ENCODE measurements at regions not wholly inside any gene's neighbourhood (a gene's known extent, or its start where the extent isn't known, plus 50 kb on each side); places are given as distances from the start of the nearest gene placed in this dataset.

DNA sequence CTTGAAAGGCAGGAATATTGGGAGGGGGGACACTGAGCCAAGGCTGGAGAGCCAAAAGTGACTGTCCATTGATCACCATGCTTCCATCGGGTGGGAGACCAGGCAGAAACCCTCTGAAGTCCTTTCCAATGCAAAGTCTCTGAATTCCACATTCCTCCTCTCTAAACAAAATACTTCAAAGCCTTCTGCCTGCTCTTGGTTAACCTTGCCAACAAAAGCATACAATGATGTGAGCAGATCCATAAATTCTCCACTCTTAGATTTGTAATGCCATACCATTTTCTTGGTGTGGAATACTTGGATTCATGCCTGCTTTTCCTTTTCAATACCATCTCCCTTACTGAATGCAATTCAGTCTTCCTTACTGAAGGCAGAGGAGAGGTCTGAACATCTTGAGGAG is 74.1 kb upstream of the FAM9B start:
- no peaks in the 10 kb centered on the region for H3K36me3 ChIP-seq (ENCODE audit: control insufficient read depth, insufficient read depth, low read length)
- H3K9ac ChIP-seq, result no peak overlapping the region
- H3K27ac ChIP-seq, result no peak overlapping the region
- no peaks in the 10 kb centered on the region for H3K4me1 ChIP-seq
- H3K79me2 ChIP-seq, result no peaks in the 10 kb centered on the region
- TF ChIP-seq, protein P1, sequence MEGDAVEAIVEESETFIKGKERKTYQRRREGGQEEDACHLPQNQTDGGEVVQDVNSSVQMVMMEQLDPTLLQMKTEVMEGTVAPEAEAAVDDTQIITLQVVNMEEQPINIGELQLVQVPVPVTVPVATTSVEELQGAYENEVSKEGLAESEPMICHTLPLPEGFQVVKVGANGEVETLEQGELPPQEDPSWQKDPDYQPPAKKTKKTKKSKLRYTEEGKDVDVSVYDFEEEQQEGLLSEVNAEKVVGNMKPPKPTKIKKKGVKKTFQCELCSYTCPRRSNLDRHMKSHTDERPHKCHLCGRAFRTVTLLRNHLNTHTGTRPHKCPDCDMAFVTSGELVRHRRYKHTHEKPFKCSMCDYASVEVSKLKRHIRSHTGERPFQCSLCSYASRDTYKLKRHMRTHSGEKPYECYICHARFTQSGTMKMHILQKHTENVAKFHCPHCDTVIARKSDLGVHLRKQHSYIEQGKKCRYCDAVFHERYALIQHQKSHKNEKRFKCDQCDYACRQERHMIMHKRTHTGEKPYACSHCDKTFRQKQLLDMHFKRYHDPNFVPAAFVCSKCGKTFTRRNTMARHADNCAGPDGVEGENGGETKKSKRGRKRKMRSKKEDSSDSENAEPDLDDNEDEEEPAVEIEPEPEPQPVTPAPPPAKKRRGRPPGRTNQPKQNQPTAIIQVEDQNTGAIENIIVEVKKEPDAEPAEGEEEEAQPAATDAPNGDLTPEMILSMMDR (IDR thresholded peaks at IDR 0.05), result no peak
- H3K4me2 ChIP-seq (ENCODE audit: low read length), result no peak overlapping the region
- H3K27me3 ChIP-seq (ENCODE audit: control insufficient read depth, insufficient read depth, low read length), result no peaks in the 10 kb centered on the region
- no peaks in the 10 kb centered on the region for H3K9me3 ChIP-seq (ENCODE audit: control insufficient read depth, low read length)
- H3K4me3 ChIP-seq (ENCODE audit: low read depth, low read length), result no peak overlapping the region
- no peak overlapping the region for H2AFZ ChIP-seq

DNA sequence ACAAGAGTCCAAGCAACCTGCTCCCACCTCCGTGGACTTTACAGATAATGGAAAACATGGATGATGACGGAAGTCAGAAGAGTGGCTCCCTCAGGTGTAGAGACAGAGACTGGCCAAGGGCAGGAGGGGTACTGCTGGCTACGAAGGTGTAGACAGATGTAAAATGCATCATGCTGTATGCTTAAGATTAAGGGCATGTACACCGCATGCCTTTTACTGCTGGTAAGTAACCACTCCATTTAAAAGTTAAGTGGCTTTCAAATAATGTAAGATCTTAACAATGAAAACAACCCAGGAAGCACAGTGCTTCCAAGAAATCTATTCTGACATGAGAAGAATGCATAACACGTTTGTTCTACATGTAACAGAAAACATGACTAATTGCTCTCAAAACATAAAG is 76.9 kb upstream of the FAM9B start:
- no peaks in the 10 kb centered on the region for H3K79me2 ChIP-seq
- no peak overlapping the region for H3K9ac ChIP-seq
- no peak overlapping the region for H3K4me2 ChIP-seq (ENCODE audit: low read length)
- H3K9me3 ChIP-seq (ENCODE audit: control insufficient read depth, low read length), result no peaks in the 10 kb centered on the region
- H3K27ac ChIP-seq, result no peak overlapping the region
- H3K4me3 ChIP-seq (ENCODE audit: low read depth, low read length), result no peak overlapping the region
- no peaks in the 10 kb centered on the region for H3K27me3 ChIP-seq (ENCODE audit: control insufficient read depth, insufficient read depth, low read length)
- no peaks in the 10 kb centered on the region for H3K36me3 ChIP-seq (ENCODE audit: control insufficient read depth, insufficient read depth, low read length)
- H3K4me1 ChIP-seq, result no peaks in the 10 kb centered on the region
- H2AFZ ChIP-seq, result no peak overlapping the region
- TF ChIP-seq, protein P1 (IDR thresholded peaks at IDR 0.05), result no peak

DNA sequence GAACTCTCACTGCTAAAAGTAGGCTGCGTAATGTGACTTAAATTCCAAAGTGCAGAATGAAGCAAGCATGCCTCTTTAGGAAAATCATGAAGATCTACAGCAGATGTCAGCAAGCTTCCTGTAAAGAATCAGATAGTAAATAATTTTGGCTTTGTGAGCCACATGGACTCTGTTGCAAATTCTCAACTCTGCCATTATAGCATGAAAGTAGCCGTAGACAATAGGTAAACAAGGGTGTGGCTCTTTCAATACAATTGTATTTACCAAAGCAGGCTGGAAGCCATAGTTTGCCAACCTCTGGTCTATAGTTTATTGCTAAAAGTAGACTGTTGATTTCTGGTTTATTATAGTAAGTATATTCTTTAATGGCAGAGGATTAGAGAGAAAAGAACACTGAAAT is 80.3 kb upstream of the FAM9B start:
- H3K27ac ChIP-seq, result no peak overlapping the region
- H3K4me3 ChIP-seq (ENCODE audit: low read depth, low read length), result no peak overlapping the region
- no peak overlapping the region for H3K4me2 ChIP-seq (ENCODE audit: low read length)
- no peaks in the 10 kb centered on the region for H3K79me2 ChIP-seq
- no peaks in the 10 kb centered on the region for H3K4me1 ChIP-seq
- H3K9ac ChIP-seq, result no peak overlapping the region
- no peak overlapping the region for H2AFZ ChIP-seq
- H3K27me3 ChIP-seq (ENCODE audit: control insufficient read depth, insufficient read depth, low read length), result no peaks in the 10 kb centered on the region
- no peaks in the 10 kb centered on the region for H3K9me3 ChIP-seq (ENCODE audit: control insufficient read depth, low read length)
- no peaks in the 10 kb centered on the region for H3K36me3 ChIP-seq (ENCODE audit: control insufficient read depth, insufficient read depth, low read length)
- TF ChIP-seq, protein P1 (IDR thresholded peaks at IDR 0.05), result no peak

DNA sequence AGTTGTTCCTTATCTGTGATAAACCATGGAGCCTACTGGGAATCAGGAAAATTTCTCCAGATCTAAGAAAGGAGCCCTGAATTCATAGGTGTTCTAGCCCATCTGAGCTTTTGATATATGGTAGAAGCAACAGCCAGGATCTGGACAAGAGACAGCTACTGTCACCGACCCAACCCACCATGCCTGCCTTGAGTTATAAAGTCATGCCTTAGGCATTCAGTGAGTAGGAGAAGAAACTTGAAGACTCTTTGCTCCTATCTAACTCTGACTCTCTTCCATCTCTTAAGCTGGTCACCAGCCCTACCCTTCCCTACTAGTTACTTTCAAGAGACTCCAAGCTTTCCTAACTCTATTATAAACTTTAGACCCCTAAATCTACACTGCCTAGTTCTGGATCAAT is 83.9 kb upstream of the FAM9B start:
- TF ChIP-seq, protein P1 (IDR thresholded peaks at IDR 0.05), result no peak
- no peaks in the 10 kb centered on the region for H3K79me2 ChIP-seq
- no peak overlapping the region for H3K4me2 ChIP-seq (ENCODE audit: low read length)

DNA sequence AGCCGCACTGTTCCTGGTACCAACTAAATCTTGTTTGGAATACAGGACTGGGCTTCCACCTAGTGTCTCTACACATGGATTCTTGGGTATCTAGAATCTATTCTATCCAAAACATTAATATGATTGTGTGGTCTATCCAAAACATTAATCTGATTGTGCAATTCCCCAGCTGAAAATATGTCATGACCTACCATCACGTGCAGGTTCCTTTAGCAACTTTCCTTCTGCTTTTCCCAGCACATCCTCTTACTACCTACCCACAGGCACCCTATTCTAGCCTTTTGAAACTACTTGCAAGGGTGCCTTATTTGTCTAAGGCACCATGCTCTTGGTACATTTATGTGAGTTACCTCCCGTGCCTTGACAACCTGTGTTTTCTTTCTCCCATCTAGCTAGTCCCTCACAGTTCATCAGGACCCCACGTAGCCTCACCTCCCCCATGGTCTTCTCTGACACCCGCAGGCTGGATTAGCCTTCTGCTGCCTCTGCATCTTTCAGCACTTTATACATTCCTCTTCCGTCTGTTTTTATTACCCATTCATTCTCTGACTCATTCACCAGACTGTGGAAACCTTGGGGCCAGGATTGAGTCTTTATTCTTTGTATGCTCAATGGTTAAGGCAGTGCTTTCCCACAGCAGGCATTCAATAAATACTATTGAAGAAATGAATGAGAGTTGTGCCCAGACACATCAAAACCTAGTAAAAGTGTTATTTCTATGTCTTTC is 88.8 kb upstream of the FAM9B start:
- Histone ChIP-seq H3K27ac (no peak overlapping the region), H3K4me1 (no peaks in the 10 kb centered on the region), H3K9ac (no peak overlapping the region), H2AFZ (no peak overlapping the region), H3K27me3 (ENCODE audit: control insufficient read depth, insufficient read depth, low read length) (no peaks in the 10 kb centered on the region), H3K4me2 (ENCODE audit: low read length) (no peak overlapping the region), H3K4me3 (ENCODE audit: low read depth, low read length) (no peak overlapping the region), H3K9me3 (ENCODE audit: control insufficient read depth, low read length) (no peaks in the 10 kb centered on the region), H3K36me3 (ENCODE audit: control insufficient read depth, insufficient read depth, low read length) (no peaks in the 10 kb centered on the region), H3K79me2 (no peaks in the 10 kb centered on the region)
- TF ChIP-seq, protein P1 (IDR thresholded peaks at IDR 0.05), result no peak

More for the DNA sequence above, 83.9 kb upstream of the FAM9B start:
- H3K27ac ChIP-seq, result no peak overlapping the region
- H3K27me3 ChIP-seq (ENCODE audit: control insufficient read depth, insufficient read depth, low read length), result no peaks in the 10 kb centered on the region
- no peaks in the 10 kb centered on the region for H3K4me1 ChIP-seq
- H3K36me3 ChIP-seq (ENCODE audit: control insufficient read depth, insufficient read depth, low read length), result no peaks in the 10 kb centered on the region
- no peaks in the 10 kb centered on the region for H3K9me3 ChIP-seq (ENCODE audit: control insufficient read depth, low read length)
- no peak overlapping the region for H2AFZ ChIP-seq
- no peak overlapping the region for H3K9ac ChIP-seq
- no peak overlapping the region for H3K4me3 ChIP-seq (ENCODE audit: low read depth, low read length)

Data from parathyroid adenoma (tissue), 2 donors.